KBM-7 (cell line): ENCODE measurements at regions not wholly inside any gene's neighbourhood (a gene's known extent, or its start where the extent isn't known, plus 50 kb on each side); places are given as distances from the start of the nearest gene placed in this dataset.

Source experiments
- DNase-seq: peaks from one replicate; pipeline ENCODE4 v3.0.0-alpha.2; 2015
- in situ Hi-C: fragments of 300-500 bp; cut with MboI; formaldehyde crosslinking; loops from 2 replicates; pipeline ENCODE4 v1.14.3; 2020; ENCODE audit warnings: low sequenced_read_pairs, low pct_unique_long_range_greater_than_20kb, mixed read lengths

DNA sequence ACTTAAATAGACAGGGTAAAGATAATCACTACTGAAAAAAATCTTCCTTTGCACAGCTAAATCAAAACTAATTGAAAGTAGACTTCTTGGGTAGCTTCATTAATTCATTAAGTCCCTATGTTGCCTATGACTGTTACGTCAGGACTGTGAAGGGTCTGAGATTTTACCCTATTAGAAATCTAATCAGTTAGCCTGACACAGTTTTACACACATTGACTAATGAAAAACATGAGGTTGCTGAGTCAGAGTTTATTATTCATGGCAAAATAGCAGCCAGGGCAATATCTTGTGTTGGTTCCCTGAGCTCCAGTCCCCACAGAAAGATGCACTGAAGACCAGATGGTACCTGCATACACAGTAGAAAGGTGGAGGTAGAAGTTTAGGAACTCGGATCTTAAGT is 262.5 kb upstream of the ZP4 start:
- in situ Hi-C loops: no loop called here
- DNase-seq: no peak

DNA sequence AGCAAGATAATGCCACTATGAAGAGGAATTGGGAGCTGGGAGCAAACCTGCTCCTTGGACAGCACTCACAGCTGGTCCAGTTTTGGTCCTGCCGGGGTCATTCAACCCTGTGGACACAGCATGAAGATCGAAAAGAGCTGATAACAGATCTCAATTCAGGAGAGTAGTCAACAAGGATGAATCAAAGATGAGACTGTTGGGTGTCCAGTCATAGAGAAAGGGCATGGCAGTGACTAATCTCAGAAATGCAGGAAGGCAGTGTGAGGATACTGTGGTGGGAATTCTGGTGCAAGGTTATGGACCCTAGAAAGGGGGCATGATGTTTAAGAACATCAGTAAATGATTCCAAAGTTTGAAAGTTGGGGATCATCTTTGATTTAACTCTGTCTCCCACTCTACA is 261.4 kb upstream of the ZP4 start:
- in situ Hi-C loops: no loop called here
- DNase-seq: no peak

DNA sequence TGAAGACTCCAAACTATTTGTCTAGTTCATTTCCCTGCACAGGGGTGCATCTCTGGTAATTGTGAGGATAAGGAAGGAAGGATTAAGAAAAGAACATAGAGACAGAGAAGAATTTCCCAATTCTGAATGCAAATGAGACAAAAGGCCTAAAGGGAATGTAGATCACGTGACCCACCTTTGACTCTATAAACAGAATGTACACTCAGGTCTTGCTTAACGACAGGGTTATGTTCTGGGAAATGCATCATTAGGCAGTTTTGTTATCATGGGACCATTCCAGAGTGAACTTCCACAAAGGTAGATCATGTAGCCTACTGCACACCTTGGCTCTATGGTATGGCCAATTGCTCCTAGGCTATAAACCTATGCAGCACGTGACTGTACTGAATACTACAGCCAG is 252.3 kb upstream of the ZP4 start:
- in situ Hi-C loops: no loop called here
- DNase-seq: no peak

DNA sequence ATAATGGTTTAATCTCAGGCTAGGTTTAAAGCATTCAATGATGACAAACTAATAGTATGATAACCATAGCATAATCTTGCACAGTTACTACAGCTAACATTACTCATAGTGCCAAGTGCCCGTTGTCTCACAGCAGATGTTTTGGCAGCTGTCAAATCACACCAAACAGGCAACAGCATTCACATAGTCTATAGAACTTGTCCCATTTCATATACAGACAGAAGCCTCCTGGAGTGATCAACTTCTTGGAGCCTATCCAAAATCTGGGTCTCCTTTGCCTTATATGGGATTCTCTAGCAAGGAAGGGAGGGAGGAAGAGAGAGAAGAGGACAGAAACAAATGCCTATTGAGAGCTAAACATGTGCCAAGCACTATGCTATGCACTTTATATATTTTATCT is 250.6 kb upstream of the ZP4 start:
- in situ Hi-C loops: no loop called here
- DNase-seq: no peak

DNA sequence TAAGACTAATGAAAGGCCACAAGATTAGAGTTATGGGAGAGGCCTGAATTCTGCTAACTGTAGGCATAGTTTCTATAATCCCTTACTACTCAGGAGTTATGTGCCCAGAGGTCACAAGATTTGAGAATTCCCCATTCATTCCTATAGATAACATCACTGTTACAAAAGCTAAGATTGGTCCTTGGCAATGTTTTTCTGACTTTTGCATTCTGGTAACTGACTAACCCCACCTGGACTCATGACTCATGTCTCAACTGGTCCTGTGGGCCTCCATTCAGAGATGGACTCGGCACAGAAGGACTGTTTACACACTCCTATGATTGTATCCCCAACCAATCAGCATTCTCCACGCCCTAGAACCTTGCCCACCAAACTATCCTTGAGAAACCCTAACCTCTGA is 249.0 kb upstream of the ZP4 start:
- in situ Hi-C loops: no loop called here
- DNase-seq: no peak

DNA sequence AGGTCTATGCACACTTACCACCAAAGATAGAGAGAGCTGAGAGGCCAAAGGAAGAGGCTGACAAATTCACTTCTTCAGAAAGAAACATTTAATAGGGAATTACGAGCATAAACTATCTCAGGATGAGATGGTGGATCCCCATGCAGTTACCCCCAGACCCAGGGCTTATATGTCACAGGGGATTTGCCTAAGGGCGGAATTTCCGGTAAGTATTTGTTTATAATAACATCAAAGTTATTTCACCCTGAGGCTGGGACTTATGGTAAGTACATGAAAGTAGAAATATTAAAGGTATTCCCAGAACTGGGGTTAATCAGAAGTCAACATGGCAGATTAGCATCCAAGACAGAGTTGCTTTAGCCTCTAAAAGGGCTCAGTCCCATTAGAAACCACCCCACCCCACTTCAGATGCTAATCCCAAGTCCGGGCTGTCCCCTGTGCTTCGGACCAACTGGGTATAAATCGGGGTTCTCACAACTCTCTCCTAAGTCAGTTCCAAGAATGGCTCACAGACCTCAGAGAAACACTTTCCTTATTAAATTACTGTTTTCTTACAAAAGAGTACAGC is 247.4 kb upstream of the ZP4 start:
- no peak for DNase-seq
- in situ Hi-C loops: no loop called here

DNA sequence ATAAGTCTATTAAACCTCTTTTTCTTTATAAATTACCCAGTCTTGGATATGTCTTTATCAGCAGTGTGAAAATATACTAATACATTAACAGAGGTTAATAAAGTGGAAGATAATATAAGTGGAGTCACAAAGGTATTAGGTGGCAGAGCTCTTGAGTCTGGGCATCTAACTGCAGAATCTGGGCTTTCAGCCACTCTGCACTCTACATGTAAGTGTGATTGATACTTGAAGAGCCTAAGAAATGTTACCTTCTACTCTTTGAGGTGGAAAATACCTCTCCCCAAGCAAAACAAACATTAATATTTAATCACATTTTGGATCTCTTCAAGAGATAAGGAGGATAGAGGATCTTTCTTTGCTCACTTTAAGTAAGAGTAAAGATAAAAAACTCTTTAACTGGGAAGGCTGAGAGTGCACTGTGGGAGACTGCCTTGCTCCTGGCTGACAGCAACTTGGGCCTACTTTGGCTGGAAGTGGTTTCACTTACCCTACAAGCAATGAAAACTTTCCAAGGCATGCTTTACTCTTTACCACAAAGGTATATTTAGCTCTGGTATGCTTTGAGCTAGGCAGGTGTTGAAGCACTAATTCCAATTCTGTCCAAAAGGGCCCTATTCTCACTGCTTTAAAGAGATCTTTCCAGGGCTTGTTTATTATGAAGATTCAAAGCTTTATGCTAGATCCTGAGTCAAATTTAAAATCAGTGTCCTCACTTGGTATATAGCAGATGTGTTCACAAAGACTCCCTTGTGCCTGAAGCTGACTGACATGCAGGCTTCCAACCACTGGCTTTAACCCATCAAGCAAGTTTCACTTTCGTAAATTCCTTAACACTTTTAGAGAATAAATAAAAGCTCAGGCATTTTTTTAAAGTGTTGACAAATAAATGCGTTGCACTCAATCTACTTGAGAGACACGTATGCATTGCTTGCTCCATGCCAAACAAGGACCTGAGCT is 245.3 kb upstream of the ZP4 start:
- in situ Hi-C loops: no loop called here
- DNase-seq: no peak

DNA sequence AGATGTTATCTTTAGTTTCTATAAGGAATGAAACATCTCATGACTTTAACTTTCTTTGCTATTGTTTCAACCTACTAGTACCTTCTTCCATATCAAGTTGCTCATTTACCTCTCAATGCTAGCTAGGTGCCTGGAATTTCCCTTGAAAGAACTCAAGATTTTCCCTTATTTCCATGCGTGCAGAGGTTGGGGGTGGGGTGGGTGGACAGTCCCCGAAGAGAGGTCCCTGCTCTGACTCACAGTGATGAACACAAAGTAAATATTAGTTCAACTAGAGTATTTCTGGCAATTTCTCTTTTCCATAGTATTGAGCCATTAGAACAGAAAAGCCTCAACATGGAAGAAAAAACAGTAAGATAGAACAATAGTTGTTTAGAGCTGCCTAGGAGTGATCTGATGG is 239.0 kb upstream of the ZP4 start:
- no peak for DNase-seq
- in situ Hi-C loops: no loop called here

DNA sequence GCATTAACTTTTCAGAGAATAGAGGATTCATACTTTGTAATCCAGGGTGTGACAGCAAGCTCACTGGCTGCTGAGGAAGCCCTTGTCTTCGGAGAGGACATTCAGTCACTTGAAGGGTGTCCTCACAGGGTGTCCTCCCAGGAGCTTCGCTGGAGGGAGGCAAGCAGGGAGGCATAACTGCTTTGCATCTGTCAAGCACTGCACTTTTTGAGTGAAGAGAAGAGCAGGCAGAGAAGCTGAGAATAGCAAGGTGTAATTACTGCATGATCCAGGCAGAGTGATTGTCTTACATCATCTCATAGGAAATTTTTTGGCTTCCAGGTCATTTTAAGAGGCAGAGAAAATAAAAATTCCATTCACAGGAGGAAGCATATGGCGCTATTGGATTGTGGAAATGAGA is 232.5 kb upstream of the ZP4 start:
- DNase-seq: no peak
- in situ Hi-C loops: no loop called here

DNA sequence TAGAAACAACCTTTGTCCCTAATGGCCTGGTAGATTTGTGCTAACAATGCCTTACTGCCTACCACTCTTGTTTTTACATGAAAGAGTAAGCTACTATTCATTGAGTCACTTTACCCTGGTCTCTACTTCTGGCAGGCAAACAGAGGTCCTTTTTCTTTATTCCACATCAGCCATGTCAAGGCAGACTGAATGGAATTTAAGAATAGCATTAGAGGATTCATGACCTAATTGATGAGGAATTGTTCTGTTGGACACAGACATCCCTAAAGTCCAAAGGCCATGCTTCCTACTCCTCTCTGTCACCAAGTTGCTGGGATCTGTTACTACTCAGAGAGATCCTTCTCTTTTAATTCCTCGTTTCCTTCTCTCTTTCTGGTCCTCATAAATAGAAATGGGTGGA is 229.1 kb upstream of the ZP4 start:
- DNase-seq: no peak
- in situ Hi-C loops: no loop called here

DNA sequence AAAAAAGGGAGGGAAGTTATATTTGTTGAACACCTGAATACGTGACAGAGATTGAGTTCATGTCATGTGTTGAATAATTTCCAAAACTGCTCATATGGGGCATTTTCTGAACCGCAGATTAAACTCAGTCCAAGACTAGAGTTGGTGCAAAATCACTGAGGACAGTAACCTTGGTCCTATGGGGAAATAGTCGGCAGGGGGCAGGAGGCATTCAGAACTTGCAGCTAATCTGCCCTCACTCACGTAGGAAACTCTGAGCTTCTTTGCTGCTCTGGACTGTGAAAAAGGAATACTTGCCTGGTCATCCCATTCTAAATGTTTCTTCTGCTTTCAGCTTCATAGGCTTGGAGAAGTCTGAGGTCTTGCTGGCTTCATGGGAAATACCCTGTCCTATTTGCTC is 228.3 kb upstream of the ZP4 start:
- no peak for DNase-seq
- in situ Hi-C loops: no loop called here

DNA sequence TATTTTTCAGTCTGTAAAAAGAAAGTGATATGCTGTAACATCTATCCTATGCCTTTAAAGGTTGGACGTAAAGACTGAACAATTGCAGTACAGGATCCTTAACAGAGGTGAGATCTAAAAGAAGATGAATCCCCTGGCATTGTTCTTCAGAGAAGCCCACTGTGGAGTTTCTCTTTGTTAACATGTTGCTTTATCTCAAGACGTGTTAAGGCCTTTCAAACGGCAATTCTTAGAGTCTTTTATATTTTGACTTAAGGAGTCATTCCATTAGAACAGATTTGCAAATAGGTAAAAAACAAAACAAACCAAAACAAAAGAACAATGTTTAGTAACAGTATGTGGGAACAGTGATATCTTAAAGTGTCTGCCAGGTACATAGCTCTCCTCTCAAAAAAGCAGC is 225.1 kb upstream of the ZP4 start:
- in situ Hi-C loops: no loop called here
- DNase-seq: no peak

DNA sequence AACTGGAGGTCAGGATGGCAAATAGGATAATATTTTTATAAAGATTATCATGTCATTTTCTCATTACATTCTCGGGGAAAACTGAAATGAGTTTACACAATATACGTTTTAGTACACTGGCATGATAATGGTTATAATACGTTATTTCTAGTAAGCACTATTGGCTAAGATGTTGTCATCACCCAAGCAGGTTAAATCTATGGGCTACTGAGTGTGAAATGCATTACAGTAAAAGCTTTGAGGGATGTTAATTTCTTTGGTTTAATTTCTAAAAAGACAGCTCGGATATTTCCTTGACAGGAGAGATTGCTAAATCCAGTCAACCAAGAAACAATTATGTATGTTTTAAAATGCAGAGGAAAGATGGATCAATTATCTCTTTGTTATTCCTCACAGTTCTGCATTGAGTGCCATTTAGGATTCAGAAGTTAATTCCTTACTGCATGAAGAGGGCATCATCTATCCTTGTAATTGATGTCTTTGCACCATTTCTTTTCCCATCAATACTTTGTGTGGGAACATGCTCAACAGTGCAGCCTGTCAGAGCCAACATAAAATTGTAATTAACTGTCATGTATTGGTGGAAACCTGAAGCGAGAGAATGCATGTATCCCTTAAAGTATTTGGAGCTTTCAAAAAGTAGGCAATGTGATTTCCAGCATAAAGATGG is 222.4 kb upstream of the ZP4 start:
- DNase-seq: no peak
- in situ Hi-C loops: no loop called here

DNA sequence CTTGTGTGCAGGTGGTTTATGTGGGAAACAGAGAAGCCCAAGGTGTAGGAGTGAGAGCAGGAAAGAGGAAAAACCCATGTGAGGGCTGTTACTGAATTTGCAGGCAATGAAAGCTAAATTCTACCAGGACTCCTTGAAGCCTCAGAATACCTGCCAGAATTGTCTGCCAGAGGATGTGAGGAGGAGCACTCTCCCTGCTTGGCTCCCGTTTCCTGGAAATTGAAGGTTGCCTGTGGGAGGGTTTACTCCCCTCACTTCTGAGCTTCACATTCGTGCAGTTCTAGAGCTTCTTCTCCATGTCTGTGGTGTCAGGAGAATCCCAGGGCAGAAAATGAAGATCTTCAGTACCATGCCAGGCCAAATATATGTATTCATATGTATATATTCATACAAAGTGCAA is 220.8 kb upstream of the ZP4 start:
- in situ Hi-C loops: no loop called here
- no peak for DNase-seq

DNA sequence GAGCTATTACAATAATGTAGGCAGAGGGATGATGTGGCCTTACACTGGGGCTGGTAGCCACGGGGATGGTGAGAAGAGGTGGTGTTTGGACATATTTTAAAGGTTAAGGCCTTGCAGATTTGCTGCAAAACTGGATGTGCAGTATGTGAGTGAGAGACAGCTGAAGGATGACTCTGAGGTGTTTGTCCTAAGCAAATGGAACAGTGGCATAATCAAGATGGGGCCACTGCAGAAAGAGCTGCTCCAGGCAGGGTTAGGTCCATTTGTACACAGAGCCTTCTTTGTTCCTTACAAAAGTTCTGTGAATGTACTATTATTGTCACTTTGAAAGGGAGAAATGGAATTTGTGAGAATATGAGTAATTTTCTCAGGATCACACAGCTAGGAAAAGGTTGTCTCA is 220.4 kb upstream of the ZP4 start:
- in situ Hi-C loops: no loop called here
- no peak for DNase-seq

DNA sequence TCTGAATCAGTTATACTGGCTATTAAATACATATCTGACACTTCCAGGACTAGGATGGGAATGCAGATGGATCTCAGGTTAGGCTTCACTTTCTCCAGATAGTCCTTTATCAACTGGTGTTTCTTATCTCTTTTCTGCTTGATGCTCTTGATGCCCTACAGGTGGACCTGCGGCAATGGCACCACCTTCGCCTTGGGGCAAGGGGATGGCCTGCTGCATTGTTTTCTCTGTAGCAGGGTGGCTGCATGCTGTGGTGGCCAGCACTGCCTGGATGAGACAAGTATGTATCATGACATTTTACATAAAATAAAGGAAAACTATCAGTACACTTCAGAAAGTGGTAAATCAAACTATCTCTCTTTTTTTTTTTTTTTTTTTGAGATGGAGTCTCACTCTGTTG is 217.7 kb upstream of the ZP4 start:
- no peak for DNase-seq
- in situ Hi-C loops: no loop called here

DNA sequence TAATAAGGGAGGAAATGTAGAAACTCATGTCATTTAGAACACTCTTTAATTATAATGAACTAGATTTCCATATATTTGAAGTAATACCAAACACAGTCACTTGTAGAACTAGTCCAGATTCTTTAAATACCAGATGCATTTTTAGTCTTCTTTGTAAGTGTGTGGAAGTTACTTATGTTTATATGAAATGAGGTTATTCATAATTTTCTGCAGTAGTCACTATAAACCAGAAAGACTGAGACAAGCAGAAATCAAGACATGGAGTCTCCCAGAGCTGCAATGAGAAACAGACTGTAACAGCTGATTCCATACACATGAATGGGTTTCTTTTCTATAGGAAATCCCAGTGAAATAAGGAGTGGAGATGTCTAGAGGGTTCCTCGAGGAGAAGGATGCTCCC is 216.6 kb upstream of the ZP4 start:
- DNase-seq: no peak
- in situ Hi-C loops: no loop called here

DNA sequence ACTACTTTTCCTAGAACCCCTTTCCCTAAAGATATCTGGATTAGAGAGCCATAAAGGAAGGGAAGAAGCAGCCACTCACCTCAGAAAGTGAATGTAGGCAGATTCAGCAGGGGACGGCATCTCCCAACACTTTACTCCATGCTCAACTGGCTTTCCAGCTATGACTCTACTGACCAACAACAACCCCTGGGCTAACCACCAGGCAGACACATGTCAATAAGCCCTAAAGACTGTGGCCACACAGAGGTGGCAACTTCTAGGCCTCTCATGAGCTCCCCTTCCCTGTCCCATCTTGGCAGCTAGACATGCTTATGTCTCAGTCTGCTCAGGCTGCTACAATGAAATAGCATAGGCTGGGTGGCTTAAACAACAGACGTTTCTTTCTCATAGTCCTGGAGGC is 214.0 kb upstream of the ZP4 start:
- DNase-seq: no peak
- in situ Hi-C loops: no loop called here

DNA sequence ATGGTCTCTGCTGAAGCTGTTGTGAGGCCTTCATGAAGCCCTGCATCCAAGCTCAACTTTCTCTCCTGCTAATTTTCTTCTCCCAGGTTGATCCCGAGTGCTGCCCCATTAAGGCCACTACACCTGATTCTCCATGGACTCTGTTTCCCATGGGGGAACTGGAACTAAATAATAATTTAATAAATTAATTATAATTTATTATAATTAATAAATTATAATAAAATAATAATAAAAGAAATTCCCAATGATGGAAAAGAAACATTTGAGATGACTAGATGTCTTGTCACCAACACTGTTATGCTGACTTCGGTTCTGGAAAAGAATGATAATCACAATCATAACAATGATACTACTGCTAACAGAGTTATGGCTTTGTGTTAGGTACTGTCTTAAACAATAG is 211.2 kb upstream of the ZP4 start:
- in situ Hi-C loops: no loop called here

DNA sequence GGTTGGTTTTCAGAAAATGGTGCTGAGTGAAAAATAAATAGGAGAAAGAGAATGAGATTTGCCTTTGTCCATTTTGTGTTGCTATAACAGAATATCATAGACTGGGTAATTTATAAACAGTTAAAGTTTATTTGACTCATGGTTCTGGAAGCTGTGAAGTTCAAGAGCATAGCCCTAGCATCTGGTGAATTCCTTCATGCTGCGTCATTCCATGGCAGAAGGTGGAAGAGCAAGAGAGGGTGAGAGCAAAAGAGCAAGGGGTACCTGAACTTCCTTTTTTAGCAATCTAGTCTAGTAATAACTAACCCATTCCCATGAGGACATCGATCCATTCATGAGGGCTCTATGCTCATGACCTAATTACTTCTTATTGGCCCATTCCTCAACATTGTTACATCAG is 209.1 kb upstream of the ZP4 start:
- in situ Hi-C loops: no loop called here

More for the DNA sequence above, 211.2 kb upstream of the ZP4 start:
- DNase-seq: no peak

More for the DNA sequence above, 209.1 kb upstream of the ZP4 start:
- no peak for DNase-seq
